ENCODE measurements at regions not wholly inside any gene's neighbourhood (a gene's known extent, or its start where the extent isn't known, plus 50 kb on each side); places are given as distances from the start of the nearest gene placed in this dataset.

DNA sequence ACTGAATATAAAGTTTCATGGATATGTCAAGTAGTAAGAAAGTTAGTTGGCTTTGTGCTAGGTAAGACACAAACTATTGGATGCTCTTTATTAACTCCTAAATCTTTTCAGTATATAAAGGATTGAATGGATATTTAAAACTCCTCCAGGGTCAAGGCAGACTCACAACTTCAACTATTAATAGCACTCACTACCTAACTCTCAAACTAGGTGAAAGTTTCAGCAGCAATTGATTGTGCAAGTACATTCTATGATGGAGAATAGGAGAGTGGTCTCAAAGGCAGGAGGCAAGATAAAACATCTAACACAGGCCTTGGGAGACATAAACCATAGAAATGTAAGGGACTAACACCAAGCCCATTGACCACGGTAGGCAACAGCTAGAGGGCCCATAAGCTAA is 328.9 kb upstream of the CHAC2 start:
- no peak for DNase-seq

- DNase-seq, result no peak
Measured at GRCh38 chr2:53438100-53438499, 329.5 kb upstream of the CHAC2 start.

GRCh38 chr2:53437371-53437770 is 330.2 kb upstream of the CHAC2 start:
- no peak for DNase-seq

DNA sequence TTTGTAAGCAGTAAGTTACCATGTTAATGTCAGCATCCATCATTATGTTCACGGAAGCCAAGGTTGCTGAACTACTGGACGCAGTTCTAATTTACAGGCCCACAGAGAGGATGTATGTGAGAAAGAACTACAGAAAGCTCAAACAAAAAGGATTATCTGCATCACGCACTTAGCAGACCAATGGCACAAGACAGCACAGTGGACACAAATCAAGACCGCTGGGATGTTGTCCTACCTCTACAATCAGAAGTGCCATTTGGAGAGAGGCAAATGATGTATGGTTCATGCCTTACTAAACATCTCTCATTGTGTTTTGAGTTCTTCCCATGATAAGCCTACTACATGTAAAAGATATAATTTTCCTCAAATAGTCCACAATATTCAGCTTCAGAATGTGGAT is 330.7 kb upstream of the CHAC2 start:
- no peak for DNase-seq

DNA sequence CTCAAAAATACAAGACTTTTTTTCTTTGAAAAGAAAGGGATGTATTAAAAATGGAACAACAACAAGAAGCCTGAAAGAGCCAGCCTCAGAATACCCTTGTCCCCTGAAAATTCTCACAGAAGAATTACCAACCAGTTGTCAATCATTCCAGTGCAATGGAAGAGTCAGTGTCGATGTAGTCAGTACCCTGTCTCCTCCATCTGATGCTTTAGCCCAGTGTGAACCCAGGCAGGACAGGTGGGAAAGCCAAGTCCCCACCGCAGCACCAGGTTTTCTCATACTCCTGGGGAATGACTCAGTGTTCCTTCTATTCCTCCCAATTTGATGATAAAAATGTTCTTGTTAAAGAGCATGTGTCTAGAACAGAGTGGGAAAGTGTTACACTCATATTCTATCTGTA is 332.0 kb upstream of the CHAC2 start:
- no peak for DNase-seq

GRCh38 chr2:53434466-53434865 is 333.1 kb upstream of the CHAC2 start:
- DNase-seq, result no peak

- DNase-seq, result no peak
Measured at GRCh38 chr2:53432936-53433335, 334.7 kb upstream of the CHAC2 start.

DNA sequence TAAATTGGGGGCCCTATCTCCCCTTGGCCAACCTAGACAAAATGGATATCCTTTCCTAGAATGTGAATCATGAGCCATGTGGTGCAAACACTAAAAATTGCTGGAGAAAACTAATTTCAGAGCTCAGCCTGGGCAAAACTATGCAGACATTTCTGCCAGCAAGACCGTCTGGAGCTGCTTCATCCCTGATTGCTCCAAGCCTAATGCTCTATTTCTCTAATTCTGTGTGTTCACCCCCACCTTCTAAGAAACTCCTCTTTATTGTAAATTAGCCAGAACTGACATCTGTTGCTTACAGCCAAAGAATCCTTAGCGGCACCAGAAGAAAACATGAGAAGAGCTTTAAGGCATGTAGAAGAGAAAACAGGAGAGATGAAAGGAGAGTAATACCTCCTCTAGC is 337.7 kb upstream of the CHAC2 start:
- no peak for DNase-seq

DNA sequence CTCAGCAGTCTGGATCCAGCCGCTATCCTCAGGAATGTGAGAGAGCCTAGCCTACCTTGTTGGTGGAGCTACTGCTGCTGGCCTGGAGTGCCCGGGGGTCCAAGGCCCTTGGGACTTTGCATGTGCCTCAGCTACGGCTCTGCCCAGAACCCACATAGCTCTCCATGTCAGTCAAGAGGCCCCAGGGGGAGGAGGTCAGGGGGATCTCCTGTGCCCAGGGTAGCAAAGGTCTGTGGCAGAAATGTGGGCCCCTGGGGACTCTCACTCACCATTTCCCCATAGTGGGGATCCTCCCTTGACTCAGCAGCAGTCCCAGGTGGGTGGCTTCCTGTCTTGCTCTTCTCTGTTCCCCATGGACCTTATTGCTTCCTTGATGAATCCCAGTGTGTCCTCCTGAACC is 342.7 kb upstream of the CHAC2 start:
- no peak for DNase-seq

DNA sequence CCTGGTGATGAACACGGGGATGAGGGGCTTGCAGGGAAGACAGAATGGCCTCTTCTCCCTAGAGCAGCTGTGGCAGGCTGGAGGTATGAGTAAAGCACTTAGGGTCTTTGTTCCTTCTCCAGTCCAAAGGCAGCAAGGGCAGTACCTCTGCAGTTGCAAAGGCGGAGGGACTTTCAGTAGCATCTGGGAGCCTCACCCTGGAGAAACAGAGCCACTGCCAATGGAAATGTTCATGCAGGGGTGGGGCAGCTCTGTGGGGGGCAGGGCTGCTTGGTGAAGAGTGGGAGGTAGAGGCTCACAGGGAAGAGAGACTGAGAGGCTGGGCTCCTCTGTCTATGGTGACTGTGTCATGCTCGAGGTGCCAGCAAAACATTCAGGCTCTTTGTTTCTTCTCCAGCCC is 344.1 kb upstream of the CHAC2 start:
- DNase-seq, result no peak

DNA sequence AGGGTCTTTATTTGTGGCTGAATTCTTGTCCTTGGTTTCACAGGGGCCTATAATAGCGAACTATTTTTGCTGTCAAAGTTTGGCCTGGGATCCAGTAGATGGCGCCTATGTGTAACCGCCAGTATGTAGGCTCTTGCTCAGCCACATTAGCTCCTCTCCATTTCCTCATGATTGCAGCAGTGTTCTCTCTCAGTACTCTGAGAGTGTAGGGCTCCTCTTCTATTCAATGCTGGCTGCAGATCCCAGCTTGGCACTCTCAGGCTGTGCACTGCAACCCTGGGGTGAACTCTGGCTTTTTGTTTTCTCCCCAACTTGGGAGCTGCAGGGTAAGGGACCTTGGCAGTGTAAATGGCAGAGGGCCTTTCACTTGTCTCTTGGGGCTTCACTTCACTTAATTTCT is 344.6 kb upstream of the CHAC2 start:
- no peak for DNase-seq

DNA sequence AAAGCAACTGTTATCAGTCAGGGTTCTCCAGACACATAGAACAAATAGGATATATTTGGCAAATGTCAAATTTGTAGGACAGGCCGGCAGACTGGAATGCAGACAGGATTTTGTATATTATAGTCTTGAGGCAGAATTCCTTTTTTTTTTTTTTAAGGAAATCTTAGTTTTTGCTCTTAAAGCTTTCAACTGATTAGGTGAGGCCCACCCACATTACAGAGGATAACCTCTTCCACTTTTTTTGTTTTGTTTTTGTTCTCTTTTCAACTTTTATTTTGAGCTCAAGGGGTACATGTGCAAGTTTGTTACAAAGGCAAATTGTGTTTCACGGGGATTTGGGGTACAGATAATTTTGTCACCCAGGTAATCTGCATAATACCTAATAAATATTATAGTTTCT is 350.2 kb upstream of the CHAC2 start:
- DNase-seq, result no peak

GRCh38 chr2:53407363-53408080 is 360.1 kb upstream of the CHAC2 start:
- DNase-seq, result no peak

GRCh38 chr2:53403792-53404413 is 363.7 kb upstream of the CHAC2 start:
- no peak for DNase-seq

DNA sequence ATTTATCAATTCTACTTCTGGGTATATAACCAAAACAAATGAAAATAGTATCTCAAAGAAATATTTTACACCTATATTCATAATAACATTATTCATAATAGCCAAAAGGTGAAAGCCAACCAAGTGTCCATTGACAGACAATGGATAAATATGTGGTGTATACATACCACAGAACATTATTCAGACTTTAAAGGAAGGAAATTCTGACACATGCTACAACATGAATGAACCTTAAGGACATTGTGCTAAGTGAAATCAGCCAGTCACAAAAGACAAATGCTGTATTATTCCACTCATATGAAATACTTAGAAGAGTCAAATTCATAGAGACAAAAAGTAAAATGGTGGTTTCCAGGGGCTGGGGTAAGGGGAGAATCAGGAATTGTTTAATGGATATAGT is 370.5 kb upstream of the CHAC2 start:
- DNase-seq, result no peak

- no peak for DNase-seq
Measured at GRCh38 chr2:53381271-53381670, 386.3 kb upstream of the CHAC2 start.

DNA sequence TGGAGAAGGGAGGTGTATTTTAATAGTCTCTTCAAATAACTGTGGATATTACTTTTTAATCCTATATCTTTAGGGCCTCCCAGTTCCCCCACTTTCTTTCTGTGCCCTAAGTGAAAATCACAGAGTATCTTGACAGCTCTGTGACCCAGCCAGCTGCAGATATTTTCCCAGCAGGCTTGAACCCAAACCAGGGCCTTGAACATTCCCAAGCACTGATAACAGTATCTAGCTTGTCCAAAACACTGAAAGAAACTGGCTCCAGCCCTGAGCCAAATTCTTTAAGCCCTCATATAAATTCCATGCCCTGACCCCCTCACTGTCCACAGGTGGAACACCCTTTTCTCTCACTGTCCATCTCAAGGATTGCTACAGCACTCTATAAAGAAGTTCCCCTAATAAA is 388.1 kb upstream of the CHAC2 start:
- DNase-seq, result no peak

- DNase-seq, result no peak
Measured at GRCh38 chr2:53378791-53379190, 388.8 kb upstream of the CHAC2 start.

GRCh38 chr2:53373126-53373525 is 394.5 kb upstream of the CHAC2 start:
- no peak for DNase-seq

- DNase-seq, result no peak
Measured at GRCh38 chr2:53366543-53366942, 401.1 kb upstream of the CHAC2 start.

DNA sequence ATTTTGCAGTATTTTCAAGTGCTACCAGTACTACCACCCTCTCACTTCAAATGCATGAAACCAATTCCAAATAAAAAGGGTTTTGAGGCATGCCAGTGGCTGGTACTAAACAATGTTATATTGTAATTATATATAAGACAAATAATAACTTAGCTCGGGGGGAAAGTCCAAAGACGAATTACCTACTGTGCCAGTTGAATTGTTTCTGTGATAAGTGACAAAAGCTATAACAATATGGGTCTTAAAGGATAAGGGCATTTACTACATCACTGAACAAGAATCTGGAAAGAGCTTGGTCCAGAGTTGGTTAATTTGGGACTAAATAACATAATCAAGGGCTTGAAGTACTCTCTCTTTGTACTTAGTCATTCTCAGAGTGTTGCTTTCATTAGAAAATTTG is 404.7 kb upstream of the CHAC2 start:
- DNase-seq, result no peak

DNA sequence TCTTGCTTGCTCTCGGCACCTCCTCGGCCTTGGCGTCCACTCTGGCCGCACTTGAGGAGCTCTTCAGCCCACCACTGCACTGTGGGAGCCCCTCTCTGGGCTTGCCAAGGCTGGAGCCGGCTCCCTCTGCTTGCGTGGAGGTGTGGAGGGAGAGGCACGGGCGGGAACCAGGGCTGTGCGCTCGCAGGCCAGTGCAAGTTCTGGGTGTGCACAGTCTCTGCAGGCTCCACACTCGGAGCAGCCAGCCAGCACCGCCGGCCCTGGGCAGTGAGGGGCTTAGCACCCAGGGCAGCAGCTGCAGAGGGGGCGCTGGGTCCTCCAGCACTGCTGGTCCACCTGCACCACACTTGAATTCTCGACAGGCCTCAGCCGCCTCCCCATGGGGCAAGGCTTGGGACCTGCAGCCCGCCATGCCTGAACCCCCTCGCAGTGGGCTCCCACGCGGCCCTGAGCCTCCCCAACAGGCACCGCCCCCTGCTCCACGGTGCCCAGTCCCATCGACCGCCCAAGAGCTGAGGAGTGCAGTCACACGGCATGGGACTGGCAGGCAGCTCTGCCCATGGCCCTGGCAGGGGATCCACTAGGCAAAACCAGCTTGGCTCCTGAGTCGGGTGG is 411.2 kb upstream of the CHAC2 start:
- DNase-seq, result no peak

GRCh38 chr2:53353135-53354114 is 414.2 kb upstream of the CHAC2 start:
- no peak for DNase-seq

Data from bone marrow (tissue), 2 donors.